ENCODE measurements at regions not wholly inside any gene's neighbourhood (a gene's known extent, or its start where the extent isn't known, plus 50 kb on each side); places are given as distances from the start of the nearest gene placed in this dataset.

GRCh38 chr1:188270497-188270896, 1441.7 kb downstream of the PLA2G4A start:
- no peaks in the 10 kb centered on the region for H3K79me2 ChIP-seq (replicated peaks; ENCODE audit: insufficient read depth, low read length)
- no peaks in the 10 kb centered on the region for H3K9me3 ChIP-seq (ENCODE audit: low read length)
- no peaks in the 10 kb centered on the region for H4K20me1 ChIP-seq (ENCODE audit: insufficient read depth)
- H3K4me2 ChIP-seq (ENCODE audit: low read length), result no peak overlapping the region
- H3K9me2 ChIP-seq (ENCODE audit: insufficient read depth, low read length), result no peaks in the 10 kb centered on the region
- H3F3A ChIP-seq (ENCODE audit: insufficient read depth, low read length, poor library complexity, severe bottlenecking), result no peaks in the 10 kb centered on the region
- no peak overlapping the region for H2AFZ ChIP-seq (ENCODE audit: low read depth, low read length)
- H3K36me3 ChIP-seq (ENCODE audit: insufficient read depth, low read length), result no peaks in the 10 kb centered on the region
- no peak for TF ChIP-seq RAD21 (conservative IDR thresholded peaks at IDR 0.05)
- no peak for TF ChIP-seq MXI1 (conservative IDR thresholded peaks at IDR 0.05; ENCODE audit: poor library complexity, severe bottlenecking)
- H3K9ac ChIP-seq (ENCODE audit: low read length), result no peak overlapping the region
- H3K4me3 ChIP-seq (ENCODE audit: low read length), result no peak overlapping the region
- H3K27me3 ChIP-seq (ENCODE audit: insufficient read depth, low read depth, low read length), result no peaks in the 10 kb centered on the region
- no peak overlapping the region for H3K27ac ChIP-seq (ENCODE audit: low read length)

- Histone ChIP-seq H3K9ac (ENCODE audit: low read length) (no peak overlapping the region), H3K4me3 (ENCODE audit: low read length) (no peak overlapping the region), H3K27ac (ENCODE audit: low read length) (no peak overlapping the region), H3K27me3 (ENCODE audit: insufficient read depth, low read depth, low read length) (no peaks in the 10 kb centered on the region), H3K79me2 (replicated peaks; ENCODE audit: insufficient read depth, low read length) (no peaks in the 10 kb centered on the region), H4K20me1 (ENCODE audit: insufficient read depth) (no peaks in the 10 kb centered on the region), H3F3A (ENCODE audit: insufficient read depth, low read length, poor library complexity, severe bottlenecking) (no peaks in the 10 kb centered on the region), H3K9me2 (ENCODE audit: insufficient read depth, low read length) (no peaks in the 10 kb centered on the region), H2AFZ (ENCODE audit: low read depth, low read length) (no peak overlapping the region), H3K9me3 (ENCODE audit: low read length) (no peaks in the 10 kb centered on the region), H3K4me2 (ENCODE audit: low read length) (no peak overlapping the region), H3K36me3 (ENCODE audit: insufficient read depth, low read length) (no peaks in the 10 kb centered on the region)
- TF ChIP-seq CTCF (IDR thresholded peaks at IDR 0.05; ENCODE audit: poor library complexity, severe bottlenecking) (no peak), TAF1 (IDR thresholded peaks at IDR 0.05; ENCODE audit: low read depth) (no peak), RAD21 (conservative IDR thresholded peaks at IDR 0.05) (no peak), SMC3 (conservative IDR thresholded peaks at IDR 0.05; ENCODE audit: poor library complexity) (no peak), MXI1 (conservative IDR thresholded peaks at IDR 0.05; ENCODE audit: poor library complexity, severe bottlenecking) (no peak), EP300 (conservative IDR thresholded peaks at IDR 0.05; ENCODE audit: poor library complexity, severe bottlenecking) (no peak), REST (IDR thresholded peaks at IDR 0.05; ENCODE audit: borderline replicate concordance) (no peak), POLR2AphosphoS5 (IDR thresholded peaks at IDR 0.05) (no peak), EZH2 (IDR thresholded peaks at IDR 0.05; ENCODE audit: borderline replicate concordance, insufficient read depth, low read length, poor library complexity, severe bottlenecking) (no peak)
These were observed 1449.0 kb downstream of the PLA2G4A start for GRCh38 chr1:188277771-188278170.

GRCh38 chr1:188281921-188282320, 1453.2 kb downstream of the PLA2G4A start:
- H3F3A ChIP-seq (ENCODE audit: insufficient read depth, low read length, poor library complexity, severe bottlenecking), result no peaks in the 10 kb centered on the region
- H3K4me2 ChIP-seq (ENCODE audit: low read length), result no peak overlapping the region
- no peaks in the 10 kb centered on the region for H3K27me3 ChIP-seq (ENCODE audit: insufficient read depth, low read depth, low read length)
- H3K36me3 ChIP-seq (ENCODE audit: insufficient read depth, low read length), result no peaks in the 10 kb centered on the region
- H3K9ac ChIP-seq (ENCODE audit: low read length), result no peak overlapping the region
- TF ChIP-seq MXI1 (conservative IDR thresholded peaks at IDR 0.05; ENCODE audit: poor library complexity, severe bottlenecking) (no peak), SMC3 (conservative IDR thresholded peaks at IDR 0.05; ENCODE audit: poor library complexity) (no peak), CTCF (IDR thresholded peaks at IDR 0.05; ENCODE audit: poor library complexity, severe bottlenecking) (no peak), REST (IDR thresholded peaks at IDR 0.05; ENCODE audit: borderline replicate concordance) (no peak), RAD21 (conservative IDR thresholded peaks at IDR 0.05) (no peak), POLR2AphosphoS5 (IDR thresholded peaks at IDR 0.05) (no peak), EP300 (conservative IDR thresholded peaks at IDR 0.05; ENCODE audit: poor library complexity, severe bottlenecking) (no peak), EZH2 (IDR thresholded peaks at IDR 0.05; ENCODE audit: borderline replicate concordance, insufficient read depth, low read length, poor library complexity, severe bottlenecking) (no peak), TAF1 (IDR thresholded peaks at IDR 0.05; ENCODE audit: low read depth) (no peak)
- H3K79me2 ChIP-seq (replicated peaks; ENCODE audit: insufficient read depth, low read length), result no peaks in the 10 kb centered on the region
- no peaks in the 10 kb centered on the region for H3K9me2 ChIP-seq (ENCODE audit: insufficient read depth, low read length)
- H3K4me3 ChIP-seq (ENCODE audit: low read length), result no peak overlapping the region
- no peaks in the 10 kb centered on the region for H4K20me1 ChIP-seq (ENCODE audit: insufficient read depth)
- no peak overlapping the region for H3K27ac ChIP-seq (ENCODE audit: low read length)
- H2AFZ ChIP-seq (ENCODE audit: low read depth, low read length), result no peak overlapping the region
- no peaks in the 10 kb centered on the region for H3K9me3 ChIP-seq (ENCODE audit: low read length)
